MM.1S (cell line): ENCODE measurements at regions not wholly inside any gene's neighbourhood (a gene's known extent, or its start where the extent isn't known, plus 50 kb on each side); places are given as distances from the start of the nearest gene placed in this dataset.

Experiments used
- DNase-seq: peaks from one replicate; pipeline ENCODE4 v3.0.0-alpha.2; 2015
- H2AFZ ChIP-seq: fragments of 300-600 bp; sonication (generic); 2 replicates; pipeline ENCODE4 v1.6.0; 2016; ENCODE audit warnings: antibody characterized with exemption, low read length
- H3F3A ChIP-seq: fragments of 300-600 bp; sonication (generic); 2 replicates; pipeline ENCODE4 v1.6.1; 2016; ENCODE audit warnings: mild to moderate bottlenecking, antibody characterized with exemption, low read length, moderate library complexity, mixed read lengths; ENCODE audit not compliant: insufficient read depth
- H3K27ac ChIP-seq: fragments of 300-600 bp; sonication (generic); 2 replicates; pipeline ENCODE4 v1.5.1; 2016; ENCODE audit warnings: mild to moderate bottlenecking, low read length
- H3K27me3 ChIP-seq: fragments of 300-600 bp; sonication (generic); replicated peaks from 2 replicates; pipeline ENCODE4 v1.6.0; 2016; ENCODE audit warnings: low read length; ENCODE audit not compliant: insufficient read depth
- H3K36me3 ChIP-seq: fragments of 300-600 bp; sonication (generic); replicated peaks from 2 replicates; pipeline ENCODE4 v1.6.1; 2016; ENCODE audit warnings: mild to moderate bottlenecking, low read length, mixed read lengths; ENCODE audit not compliant: insufficient read depth
- H3K4me1 ChIP-seq: fragments of 300-600 bp; sonication (generic); 2 replicates; pipeline ENCODE4 v1.6.1; 2016; ENCODE audit warnings: low read length, mixed read lengths
- H3K4me2 ChIP-seq: fragments of 300-600 bp; sonication (generic); 2 replicates; pipeline ENCODE4 v1.6.0; 2016; ENCODE audit warnings: low read depth, low read length
- H3K4me3 ChIP-seq: fragments of 300-600 bp; sonication (generic); 2 replicates; pipeline ENCODE4 v1.5.1; 2016; ENCODE audit warnings: low read length, mixed read lengths
- H3K79me2 ChIP-seq: fragments of 300-600 bp; sonication (generic); 2 replicates; pipeline ENCODE4 v1.6.1; 2016; ENCODE audit warnings: mixed run types, low read length, mixed read lengths
- H3K9ac ChIP-seq: fragments of 300-600 bp; sonication (generic); 2 replicates; pipeline ENCODE4 v1.6.1; 2016; ENCODE audit warnings: low read length, mixed read lengths
- H3K9me2 ChIP-seq: fragments of 300-600 bp; sonication (generic); replicated peaks from 2 replicates; pipeline ENCODE4 v1.6.1; 2016; ENCODE audit warnings: mild to moderate bottlenecking, low read length, mixed read lengths; ENCODE audit not compliant: insufficient read depth
- H3K9me3 ChIP-seq: fragments of 300-600 bp; sonication (generic); replicated peaks from 2 replicates; pipeline ENCODE4 v1.6.1; 2016; ENCODE audit warnings: mild to moderate bottlenecking, low read length, mixed read lengths; ENCODE audit not compliant: insufficient read depth
- H4K20me1 ChIP-seq: fragments of 300-600 bp; sonication (generic); 2 replicates; pipeline ENCODE4 v1.6.1; 2016; ENCODE audit warnings: mild to moderate bottlenecking, low read length, moderate library complexity, mixed read lengths; ENCODE audit not compliant: insufficient read depth
- CTCF ChIP-seq: fragments of 300-600 bp; sonication (generic); IDR thresholded peaks from 2 replicates; pipeline ENCODE4 v1.5.1; 2016; ENCODE audit warnings: antibody characterized with exemption, low read length, mixed read lengths
- EZH2 ChIP-seq: fragments of 300-600 bp; sonication (generic); optimal IDR thresholded peaks from 2 replicates; pipeline ENCODE3; 2017; ENCODE audit warnings: low read depth, mild to moderate bottlenecking, antibody characterized with exemption, low read length, mixed read lengths
- EZH2phosphoT487 ChIP-seq: fragments of 300-600 bp; sonication (generic); IDR thresholded peaks from 2 replicates; pipeline ENCODE4 v1.6.1; 2018; ENCODE audit warnings: antibody characterized with exemption, low read length

DNA sequence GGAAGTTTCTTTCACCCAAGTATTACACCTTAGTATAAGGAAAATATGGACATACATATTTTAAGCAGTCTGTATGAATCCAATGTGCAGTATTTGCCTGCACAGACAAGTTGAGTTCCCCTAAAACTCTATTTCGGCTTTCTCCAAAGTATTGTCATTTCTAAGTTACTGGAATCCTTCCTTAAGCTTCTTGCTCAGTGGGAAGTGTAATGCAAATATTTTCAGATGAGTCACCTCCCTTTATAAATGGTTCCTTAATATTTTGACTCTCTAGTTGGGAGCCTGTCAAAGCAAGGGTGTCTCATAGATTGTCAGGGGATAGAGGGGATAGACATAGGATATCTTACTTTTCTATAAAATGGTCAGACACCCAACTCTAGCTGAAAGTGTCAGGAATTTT, 178.6 kb downstream of the NAA11 start:
- H3K27ac ChIP-seq = no peak overlapping the region
- no peaks in the 10 kb centered on the region for H4K20me1 ChIP-seq
- no peaks in the 10 kb centered on the region for H3K9me2 ChIP-seq
- no peaks in the 10 kb centered on the region for H3K79me2 ChIP-seq
- no peak overlapping the region for H2AFZ ChIP-seq
- H3K4me2 ChIP-seq = no peak overlapping the region
- no peak for DNase-seq
- H3F3A ChIP-seq = no peaks in the 10 kb centered on the region
- H3K9ac ChIP-seq = no peak overlapping the region
- H3K4me3 ChIP-seq = no peak overlapping the region
- no peaks in the 10 kb centered on the region for H3K4me1 ChIP-seq
- H3K27me3 ChIP-seq = no peaks in the 10 kb centered on the region
- H3K36me3 ChIP-seq = no peaks in the 10 kb centered on the region
- TF ChIP-seq EZH2phosphoT487 (no peak), EZH2 (no peak), CTCF (no peak)
- no peaks in the 10 kb centered on the region for H3K9me3 ChIP-seq

DNA sequence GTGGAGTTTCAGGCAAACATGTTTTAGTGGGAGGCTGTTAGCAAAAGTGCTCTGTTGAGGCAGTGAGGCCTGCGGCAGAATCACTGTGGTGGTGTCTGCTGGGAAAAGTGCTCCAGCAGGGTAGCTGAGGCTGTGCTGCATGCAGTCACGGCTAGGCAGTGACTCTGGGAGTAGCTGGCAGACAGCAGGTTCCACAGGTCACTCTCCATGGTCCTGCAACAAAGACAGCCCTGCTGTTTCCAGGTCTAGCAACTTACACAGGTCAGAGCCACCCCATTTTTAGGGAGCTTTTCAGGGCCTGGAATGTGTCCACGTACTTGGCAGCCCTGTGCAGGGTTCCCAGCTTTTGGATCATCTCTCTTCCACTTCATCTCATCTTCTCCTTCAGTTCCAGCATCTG, 184.3 kb downstream of the NAA11 start:
- Histone ChIP-seq H3K4me2 (no peak overlapping the region), H3F3A (no peaks in the 10 kb centered on the region), H3K79me2 (no peaks in the 10 kb centered on the region), H3K9me3 (no peaks in the 10 kb centered on the region), H2AFZ (no peak overlapping the region), H3K9ac (no peak overlapping the region), H4K20me1 (no peaks in the 10 kb centered on the region), H3K9me2 (no peaks in the 10 kb centered on the region), H3K4me1 (no peaks in the 10 kb centered on the region), H3K27me3 (no peaks in the 10 kb centered on the region), H3K4me3 (no peak overlapping the region), H3K27ac (no peak overlapping the region), H3K36me3 (no peaks in the 10 kb centered on the region)
- peak; percentile 19 for DNase-seq
- no peak for TF ChIP-seq EZH2phosphoT487
- TF ChIP-seq EZH2 = no peak
- no peak for TF ChIP-seq CTCF

- H3K27me3 ChIP-seq = no peaks in the 10 kb centered on the region
- no peaks in the 10 kb centered on the region for H3F3A ChIP-seq
- TF ChIP-seq EZH2 = no peak
- no peak for TF ChIP-seq EZH2phosphoT487
- no peak for TF ChIP-seq CTCF
- H3K79me2 ChIP-seq = no peaks in the 10 kb centered on the region
- H3K4me1 ChIP-seq = no peaks in the 10 kb centered on the region
- no peak overlapping the region for H2AFZ ChIP-seq
- DNase-seq = no peak
- H3K4me2 ChIP-seq = no peak overlapping the region
- H3K27ac ChIP-seq = no peak overlapping the region
- H4K20me1 ChIP-seq = no peaks in the 10 kb centered on the region
- no peaks in the 10 kb centered on the region for H3K36me3 ChIP-seq
- H3K9ac ChIP-seq = no peak overlapping the region
- H3K9me2 ChIP-seq = no peaks in the 10 kb centered on the region
- H3K9me3 ChIP-seq = no peaks in the 10 kb centered on the region
- H3K4me3 ChIP-seq = no peak overlapping the region
Measured at GRCh38 chr4:79134767-79135166, 191.1 kb downstream of the NAA11 start.
